Esophagus (tissue), 2 donors: ENCODE measurements at regions not wholly inside any gene's neighbourhood (a gene's known extent, or its start where the extent isn't known, plus 50 kb on each side); places are given as distances from the start of the nearest gene placed in this dataset.

Experiments
- H3K27ac ChIP-seq, 2 donors: one replicate each; pipeline ENCODE4 v1.5.1; 2013; ENCODE audit warnings: low read depth in 2 of 2, mild to moderate bottlenecking in 2 of 2, inconsistent platforms in 1 of 2, low read length in 1 of 2, moderate library complexity in 1 of 2
- H3K27me3 ChIP-seq, 2 donors: one replicate each; pipeline ENCODE4 v1.6.1; 2013; ENCODE audit warnings: low read length in 2 of 2, control low read depth in 1 of 2, mild to moderate bottlenecking in 1 of 2; ENCODE audit not compliant: insufficient read depth in 2 of 2, control insufficient read depth in 1 of 2
- H3K36me3 ChIP-seq, 2 donors: one replicate each; pipeline ENCODE4 v1.6.1; 2013; ENCODE audit warnings: low read length in 1 of 2; ENCODE audit not compliant: control insufficient read depth in 2 of 2, insufficient read depth in 2 of 2
- H3K4me1 ChIP-seq, 2 donors: one replicate each; pipeline ENCODE4 v1.6.1; 2013; ENCODE audit warnings: low read length in 1 of 2; ENCODE audit not compliant: control insufficient read depth in 2 of 2, insufficient read depth in 2 of 2
- H3K4me3 ChIP-seq, 2 donors: one replicate each; pipeline ENCODE4 v1.5.1; 2013; ENCODE audit warnings: low read length in 2 of 2, mild to moderate bottlenecking in 2 of 2, low read depth in 1 of 2, moderate library complexity in 1 of 2
- H3K9me3 ChIP-seq, 2 donors: one replicate each; pipeline ENCODE4 v1.6.1; 2013; ENCODE audit warnings: mild to moderate bottlenecking in 2 of 2, low read depth in 1 of 2, low read length in 1 of 2, moderate library complexity in 1 of 2; ENCODE audit not compliant: control insufficient read depth in 2 of 2, insufficient read depth in 1 of 2
- WGBS, 2 donors: extraction: QIAGEN DNeasy Blood & Tissue Kit; methylation state at CpG; one replicate each; pipeline ENCODE4 v1.1.7; 2013; 5-methylcytosine and 5-hydroxymethylcytosine counted together
- donor health status: healthy with polysubstance abuse.
- donor health status: Bipolar disorder and iron deficiency.

DNA sequence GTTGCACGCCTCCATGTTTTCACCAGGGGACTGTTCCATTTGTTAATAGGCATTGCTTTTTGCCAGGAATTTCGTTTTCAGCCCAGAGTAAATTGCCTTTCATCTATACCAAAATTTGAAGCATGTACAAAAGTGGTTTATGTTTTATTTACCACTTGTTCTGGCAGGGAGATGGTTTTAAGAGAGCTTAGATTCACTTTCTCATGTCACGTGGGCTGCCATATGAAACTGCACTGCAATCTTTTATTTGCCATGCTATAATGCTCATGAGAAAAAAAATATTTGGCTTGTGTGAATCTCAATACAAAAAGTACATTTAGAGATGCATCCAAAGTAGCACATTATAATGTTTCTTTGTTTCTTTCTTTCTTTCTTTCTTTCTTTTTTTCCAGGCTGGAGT lies 284.1 kb upstream of the GRIA1 start:
- WGBS, 2 donors, result 55 to 61% methylated on average over 3 of the region's 3 CpGs
- Histone ChIP-seq H3K4me3 (no peak overlapping the region), H3K27ac (no peak overlapping the region), H3K27me3 (no peaks in the 10 kb centered on the region), H3K36me3 (no peaks in the 10 kb centered on the region), H3K9me3 (no peaks in the 10 kb centered on the region), H3K4me1 (no peaks in the 10 kb centered on the region)

DNA sequence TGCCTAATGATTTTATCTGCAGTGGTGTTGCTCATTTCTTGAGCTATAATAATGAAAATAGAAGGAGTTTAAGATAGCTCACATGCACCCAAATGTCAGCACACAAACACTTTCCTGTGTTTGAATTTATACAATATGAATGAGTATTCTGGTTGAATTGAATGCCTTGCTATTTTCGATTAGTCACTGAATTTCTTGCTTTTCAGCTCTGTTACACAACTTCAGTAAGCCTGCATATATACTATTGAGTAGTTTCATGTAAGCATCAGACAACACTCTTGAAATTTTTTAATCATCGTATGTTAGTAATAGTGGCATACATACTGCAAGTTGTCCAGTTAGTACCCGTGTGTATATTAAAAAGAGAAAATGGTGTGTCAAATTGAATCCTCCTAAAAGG lies 281.5 kb upstream of the GRIA1 start:
- Histone ChIP-seq H3K27ac (no peak overlapping the region), H3K4me3 (no peak overlapping the region), H3K4me1 (no peaks in the 10 kb centered on the region), H3K27me3 (no peaks in the 10 kb centered on the region), H3K36me3 (no peaks in the 10 kb centered on the region), H3K9me3 (no peaks in the 10 kb centered on the region)
- 78 to 86% methylated on average over 3 of the region's 3 CpGs for WGBS, 2 donors

DNA sequence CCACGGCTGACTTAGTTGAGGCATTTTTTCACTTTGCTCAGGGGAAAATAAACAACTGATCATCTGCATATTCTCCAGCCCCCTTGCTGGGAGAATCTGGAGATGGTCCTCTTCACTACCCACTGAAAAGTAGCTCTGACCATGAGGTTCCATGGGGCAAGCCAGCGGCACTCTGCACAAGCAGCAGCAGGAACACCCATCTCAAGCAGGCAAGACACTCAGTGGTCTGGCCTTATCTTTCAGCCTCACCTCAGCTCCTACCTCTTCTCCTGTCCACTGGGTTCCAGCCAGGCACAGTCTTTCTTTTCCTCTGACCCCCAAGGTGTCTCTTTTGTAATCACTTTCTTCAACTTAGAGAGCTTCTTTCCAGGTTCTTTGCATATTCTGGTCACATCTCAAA lies 280.8 kb upstream of the GRIA1 start:
- 71 to 81% methylated on average over 2 of the region's 2 CpGs for WGBS, 2 donors
- Histone ChIP-seq H3K27me3 (no peaks in the 10 kb centered on the region), H3K9me3 (peaks cover 0 to 6% of the 10 kb centered on the region in 2 donors), H3K4me3 (no peak overlapping the region), H3K27ac (no peak overlapping the region), H3K4me1 (no peaks in the 10 kb centered on the region), H3K36me3 (no peaks in the 10 kb centered on the region)

DNA sequence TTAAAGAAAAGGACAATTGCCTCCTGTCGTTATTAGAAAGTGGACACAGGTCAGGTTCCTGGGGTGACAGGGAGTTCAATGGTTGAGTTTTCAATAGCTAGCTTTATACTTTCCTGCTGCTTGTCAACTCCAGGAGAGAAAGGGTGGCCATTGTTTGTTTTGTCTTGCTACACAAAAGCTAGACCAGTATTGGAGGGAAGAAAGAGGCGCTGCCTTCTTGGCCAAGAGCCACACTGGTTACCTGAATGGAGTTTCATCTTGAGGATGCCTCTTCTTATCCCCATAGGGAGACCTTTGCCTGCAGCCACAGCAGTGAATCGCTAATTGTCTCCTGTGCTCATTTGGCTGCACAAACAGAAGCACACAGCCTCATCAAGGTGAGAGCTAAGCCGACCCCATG lies 279.4 kb upstream of the GRIA1 start:
- Histone ChIP-seq H3K4me1 (no peaks in the 10 kb centered on the region), H3K4me3 (no peak overlapping the region), H3K9me3 (peaks cover 0 to 6% of the 10 kb centered on the region in 2 donors), H3K27me3 (no peaks in the 10 kb centered on the region), H3K36me3 (no peaks in the 10 kb centered on the region), H3K27ac (no peak overlapping the region)
- WGBS, 2 donors, result 25 to 33% methylated on average over 4 of the region's 4 CpGs

DNA sequence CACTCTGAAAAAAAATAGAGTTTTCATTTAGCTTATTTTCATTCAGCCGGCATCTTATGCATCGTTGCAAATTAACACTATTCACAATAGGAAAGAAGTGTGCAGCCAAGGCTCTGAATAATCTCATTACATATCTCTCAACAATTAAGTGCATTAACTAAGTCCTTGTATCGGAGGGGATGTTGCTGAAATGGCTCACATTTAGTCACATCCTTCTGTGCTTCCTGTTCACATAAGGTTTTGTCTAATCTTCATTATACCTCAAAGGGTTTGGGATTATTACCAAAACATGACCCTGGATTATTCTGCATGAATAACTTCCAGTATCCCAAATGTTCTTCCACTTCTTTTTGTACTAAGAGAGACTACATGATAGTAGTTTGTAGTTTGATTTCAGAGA lies 278.0 kb upstream of the GRIA1 start:
- Histone ChIP-seq H3K9me3 (peaks cover 0 to 6% of the 10 kb centered on the region in 2 donors), H3K36me3 (no peaks in the 10 kb centered on the region), H3K27me3 (no peaks in the 10 kb centered on the region), H3K4me1 (no peaks in the 10 kb centered on the region), H3K4me3 (no peak overlapping the region), H3K27ac (no peak overlapping the region)
- WGBS, 2 donors, result 76 to 86% methylated on average over 3 of the region's 3 CpGs

DNA sequence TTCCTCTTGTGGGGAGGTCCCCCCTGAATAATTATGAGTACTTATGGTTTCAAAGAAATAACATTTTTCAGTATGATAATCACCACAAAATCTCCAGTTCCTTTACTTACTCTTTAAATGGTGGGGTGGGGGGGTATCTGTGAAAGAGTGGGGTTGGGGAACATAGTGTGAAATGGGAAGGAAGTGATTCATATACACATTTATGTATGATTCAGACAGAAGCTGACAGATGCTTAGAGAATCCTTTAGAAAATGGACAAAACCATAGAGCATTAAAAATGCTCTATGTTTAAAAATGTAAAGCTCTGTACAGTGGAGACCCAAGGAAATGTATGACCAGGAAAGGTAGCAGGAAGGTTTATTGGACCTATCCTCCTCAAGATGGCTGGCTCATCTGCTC lies 267.5 kb upstream of the GRIA1 start:
- Histone ChIP-seq H3K9me3 (peaks cover 0 to 2% of the 10 kb centered on the region in 2 donors), H3K4me1 (no peaks in the 10 kb centered on the region), H3K27ac (no peak overlapping the region), H3K4me3 (no peak overlapping the region), H3K27me3 (no peaks in the 10 kb centered on the region), H3K36me3 (no peaks in the 10 kb centered on the region)

DNA sequence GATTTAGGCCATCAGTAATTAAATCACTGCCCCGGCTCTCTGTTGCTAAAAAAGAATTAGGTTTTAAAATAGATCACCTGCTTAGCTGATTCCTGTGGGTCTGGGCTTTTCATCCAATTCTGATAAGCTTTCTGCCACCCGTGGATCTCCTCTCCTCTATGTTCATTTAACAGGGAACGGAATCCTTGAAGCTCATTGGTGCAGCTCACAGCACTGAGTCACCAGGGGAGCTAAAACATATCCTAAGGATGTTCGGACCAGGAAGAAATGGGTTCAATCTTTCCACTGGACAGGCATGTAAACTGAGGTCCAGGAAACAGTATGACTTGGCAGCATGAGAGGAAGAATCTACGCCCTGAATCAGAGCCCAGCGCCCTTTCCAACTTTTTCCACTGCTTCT lies 267.1 kb upstream of the GRIA1 start:
- peaks cover 0 to 2% of the 10 kb centered on the region in 2 donors for H3K9me3 ChIP-seq
- H3K4me3 ChIP-seq, result no peak overlapping the region
- WGBS, 2 donors, result 67 to 79% methylated on average over 6 of the region's 6 CpGs
- no peak overlapping the region for H3K27ac ChIP-seq
- no peaks in the 10 kb centered on the region for H3K4me1 ChIP-seq
- H3K36me3 ChIP-seq, result no peaks in the 10 kb centered on the region
- H3K27me3 ChIP-seq, result no peaks in the 10 kb centered on the region

DNA sequence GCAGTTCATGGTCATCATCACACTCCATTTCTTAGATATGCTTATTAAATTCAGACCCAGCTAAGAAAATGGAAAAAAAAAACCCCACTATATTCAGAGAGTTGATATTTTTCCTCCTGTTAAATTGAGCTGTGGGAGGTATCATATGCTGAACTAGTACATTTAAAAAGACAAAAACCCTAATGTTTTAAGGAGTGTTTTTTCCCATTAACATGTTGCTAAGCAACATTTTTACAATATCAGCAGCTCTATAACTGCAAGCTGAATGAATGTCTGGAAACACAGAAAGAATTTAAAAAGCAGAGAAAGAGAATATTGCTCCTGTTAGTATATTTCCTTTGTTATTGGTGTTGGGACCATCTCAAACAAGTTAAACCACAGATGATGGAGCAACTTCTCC lies 265.8 kb upstream of the GRIA1 start:
- H3K4me1 ChIP-seq, result no peaks in the 10 kb centered on the region
- H3K27me3 ChIP-seq, result no peaks in the 10 kb centered on the region
- no peak overlapping the region for H3K4me3 ChIP-seq
- H3K9me3 ChIP-seq, result peaks cover 0 to 2% of the 10 kb centered on the region in 2 donors
- H3K27ac ChIP-seq, result no peak overlapping the region
- H3K36me3 ChIP-seq, result no peaks in the 10 kb centered on the region

DNA sequence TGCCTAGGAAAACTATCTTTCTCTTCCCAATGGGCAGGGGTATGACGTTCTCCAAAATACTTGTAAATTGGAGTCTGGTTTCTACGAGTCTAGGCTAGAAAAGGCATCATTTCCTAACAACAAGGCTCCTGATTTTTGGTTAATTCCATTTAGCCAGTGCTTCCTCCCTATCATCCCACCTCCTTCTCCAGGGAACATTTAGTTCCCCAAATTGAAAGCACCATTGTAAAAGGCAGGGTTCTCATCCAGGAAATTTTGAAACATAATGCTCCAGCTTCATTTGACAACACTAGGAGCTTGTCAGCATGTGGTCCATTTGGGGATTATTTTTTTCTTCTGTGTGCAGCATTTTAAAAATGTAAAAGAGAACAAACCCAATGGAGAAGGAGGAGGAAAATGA lies 256.5 kb upstream of the GRIA1 start:
- H3K9me3 ChIP-seq, result no peaks in the 10 kb centered on the region
- no peaks in the 10 kb centered on the region for H3K36me3 ChIP-seq
- no peaks in the 10 kb centered on the region for H3K27me3 ChIP-seq
- H3K27ac ChIP-seq, result no peak overlapping the region
- 72 to 77% methylated on average over 2 of the region's 2 CpGs for WGBS, 2 donors
- no peaks in the 10 kb centered on the region for H3K4me1 ChIP-seq
- H3K4me3 ChIP-seq, result no peak overlapping the region

DNA sequence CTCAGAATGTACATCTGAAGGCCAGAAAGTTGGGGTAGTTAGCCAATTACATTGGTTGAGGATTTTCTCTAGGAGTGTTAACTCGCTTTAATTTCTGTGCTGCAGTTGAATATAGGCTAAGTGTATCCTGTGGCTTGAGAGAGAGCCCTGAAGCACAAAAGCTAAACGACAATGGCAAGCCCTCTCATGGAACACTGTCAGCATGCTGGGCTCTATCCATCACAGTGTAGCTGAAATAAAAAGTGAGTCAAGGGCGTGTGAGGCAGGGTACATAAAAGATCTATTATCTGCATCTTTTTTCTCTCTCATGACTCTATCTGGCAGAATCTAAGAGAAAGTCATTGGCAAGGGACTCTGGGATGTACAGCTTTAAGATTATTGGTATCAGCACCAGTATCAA lies 254.2 kb upstream of the GRIA1 start:
- Histone ChIP-seq H3K36me3 (no peaks in the 10 kb centered on the region), H3K27me3 (no peaks in the 10 kb centered on the region), H3K4me3 (no peak overlapping the region), H3K4me1 (no peaks in the 10 kb centered on the region), H3K9me3 (no peaks in the 10 kb centered on the region), H3K27ac (no peak overlapping the region)
- WGBS, 2 donors, result 58 to 60% methylated on average over 3 of the region's 3 CpGs
